ENCODE measurements at regions not wholly inside any gene's neighbourhood (a gene's known extent, or its start where the extent isn't known, plus 50 kb on each side); places are given as distances from the start of the nearest gene placed in this dataset.
"Not testable (repeated sequence)": the region's sequence is repeated elsewhere in the genome, so short reads cannot be mapped to it uniquely, and the experiment has no call there.

- TF ChIP-seq, protein P1, sequence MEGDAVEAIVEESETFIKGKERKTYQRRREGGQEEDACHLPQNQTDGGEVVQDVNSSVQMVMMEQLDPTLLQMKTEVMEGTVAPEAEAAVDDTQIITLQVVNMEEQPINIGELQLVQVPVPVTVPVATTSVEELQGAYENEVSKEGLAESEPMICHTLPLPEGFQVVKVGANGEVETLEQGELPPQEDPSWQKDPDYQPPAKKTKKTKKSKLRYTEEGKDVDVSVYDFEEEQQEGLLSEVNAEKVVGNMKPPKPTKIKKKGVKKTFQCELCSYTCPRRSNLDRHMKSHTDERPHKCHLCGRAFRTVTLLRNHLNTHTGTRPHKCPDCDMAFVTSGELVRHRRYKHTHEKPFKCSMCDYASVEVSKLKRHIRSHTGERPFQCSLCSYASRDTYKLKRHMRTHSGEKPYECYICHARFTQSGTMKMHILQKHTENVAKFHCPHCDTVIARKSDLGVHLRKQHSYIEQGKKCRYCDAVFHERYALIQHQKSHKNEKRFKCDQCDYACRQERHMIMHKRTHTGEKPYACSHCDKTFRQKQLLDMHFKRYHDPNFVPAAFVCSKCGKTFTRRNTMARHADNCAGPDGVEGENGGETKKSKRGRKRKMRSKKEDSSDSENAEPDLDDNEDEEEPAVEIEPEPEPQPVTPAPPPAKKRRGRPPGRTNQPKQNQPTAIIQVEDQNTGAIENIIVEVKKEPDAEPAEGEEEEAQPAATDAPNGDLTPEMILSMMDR (IDR thresholded peaks at IDR 0.05 in 4 of 5, conservative IDR thresholded peaks at IDR 0.05 in 1 of 5): not testable (repeated sequence)
- not testable (repeated sequence) for TF ChIP-seq POLR2A (IDR thresholded peaks at IDR 0.05)
Measured at GRCh38 chr9:95680306-95680705, 163.5 kb upstream of the PTCH1 start.

All from gastrocnemius medialis (tissue), 4 donors.